GM23338 (cell line): ENCODE measurements at regions not wholly inside any gene's neighbourhood (a gene's known extent, or its start where the extent isn't known, plus 50 kb on each side); places are given as distances from the start of the nearest gene placed in this dataset.

ENCODE experiments used
- ATAC-seq: fragments of 200-7000 bp; cut with Tn5 transposase; 3 replicates; pipeline ENCODE4 v1.9.1; 2020
- DNase-seq: peaks from one replicate; pipeline ENCODE4 v3.0.0-alpha.2; 2015; ENCODE audit warnings: low spot score
- H2AFZ ChIP-seq: fragments of 200-600 bp; sonication (generic); 2 replicates; pipeline ENCODE4 v1.8.0; 2016; ENCODE audit warnings: antibody characterized with exemption, mild to moderate bottlenecking, moderate library complexity
- H3F3A ChIP-seq: fragments of 200-600 bp; sonication (generic); replicated peaks from 2 replicates; pipeline ENCODE4 v1.8.0; 2017; ENCODE audit warnings: antibody characterized with exemption, mixed run types, low read depth
- H3K27ac ChIP-seq: fragments of 200-600 bp; sonication (generic); 2 replicates; pipeline ENCODE4 v1.6.1; 2016; ENCODE audit warnings: low read depth
- H3K27me3 ChIP-seq: fragments of 200-600 bp; sonication (generic); 2 replicates; pipeline ENCODE4 v1.8.0; 2016; ENCODE audit warnings: mild to moderate bottlenecking, mixed run types, moderate library complexity; ENCODE audit not compliant: insufficient read depth
- H3K36me3 ChIP-seq: fragments of 200-600 bp; sonication (generic); 2 replicates; pipeline ENCODE4 v1.8.0; 2016; ENCODE audit warnings: mild to moderate bottlenecking; ENCODE audit not compliant: insufficient read depth
- H3K4me1 ChIP-seq: fragments of 200-600 bp; sonication (generic); 2 replicates; pipeline ENCODE4 v1.8.0; 2016; ENCODE audit warnings: mild to moderate bottlenecking, moderate library complexity; ENCODE audit not compliant: insufficient read depth
- H3K4me2 ChIP-seq: fragments of 200-600 bp; sonication (generic); 2 replicates; pipeline ENCODE4 v1.7.1; 2017; ENCODE audit warnings: mixed run types
- H3K4me3 ChIP-seq: fragments of 200-600 bp; sonication (generic); 2 replicates; pipeline ENCODE4 v1.6.1; 2016; ENCODE audit warnings: mixed run types
- H3K79me2 ChIP-seq: fragments of 200-600 bp; sonication (generic); replicated peaks from 2 replicates; pipeline ENCODE4 v1.8.0; 2017; ENCODE audit warnings: mild to moderate bottlenecking; ENCODE audit not compliant: insufficient read depth
- H3K9me2 ChIP-seq: fragments of 200-600 bp; sonication (generic); 2 replicates; pipeline ENCODE4 v1.8.0; 2017; ENCODE audit not compliant: insufficient read depth
- H4K20me1 ChIP-seq: fragments of 200-600 bp; sonication (generic); replicated peaks from 2 replicates; pipeline ENCODE4 v1.8.0; 2017; ENCODE audit warnings: mild to moderate bottlenecking; ENCODE audit not compliant: insufficient read depth
- H3K27ac Mint-ChIP-seq: 2 replicates; pipeline ENCODE4 v1.8.0; 2020; ENCODE audit warnings: inconsistent platforms, mild to moderate bottlenecking, moderate library complexity, mixed read lengths
- H3K27me3 Mint-ChIP-seq: 3 replicates; pipeline ENCODE4 v1.8.0; 2022; ENCODE audit warnings: low read depth, mild to moderate bottlenecking, moderate library complexity, mixed read lengths, inconsistent platforms; ENCODE audit not compliant: insufficient read depth, poor library complexity
- H3K36me3 Mint-ChIP-seq: 3 replicates; pipeline ENCODE4 v1.8.0; 2021; ENCODE audit warnings: low read depth, mild to moderate bottlenecking, inconsistent platforms, moderate library complexity, mixed read lengths
- H3K4me1 Mint-ChIP-seq: 3 replicates; pipeline ENCODE4 v1.8.0; 2020; ENCODE audit warnings: mild to moderate bottlenecking, inconsistent platforms, mixed read lengths
- H3K4me3 Mint-ChIP-seq: 3 replicates; pipeline ENCODE4 v1.8.0; 2021; ENCODE audit warnings: moderate library complexity, mild to moderate bottlenecking, inconsistent platforms, mixed read lengths
- H3K9me3 Mint-ChIP-seq: 3 replicates; pipeline ENCODE4 v1.8.0; 2020; ENCODE audit warnings: moderate library complexity, mild to moderate bottlenecking, inconsistent platforms, mixed read lengths
- CREB1 ChIP-seq: fragments of 250-450 bp; sonication (Bioruptor Pico); IDR thresholded peaks from 2 replicates; pipeline ENCODE4 v1.5.0; 2020; ENCODE audit warnings: low read depth, mild to moderate bottlenecking, moderate library complexity
- ETS1 ChIP-seq: IDR thresholded peaks from 2 replicates; pipeline ENCODE4 v1.6.1; 2016; ENCODE audit warnings: antibody characterized with exemption
- EZH2 ChIP-seq: fragments of 200-600 bp; sonication (generic); IDR thresholded peaks from one replicate; pipeline ENCODE4 v1.8.0; 2017; ENCODE audit warnings: antibody characterized with exemption, mild to moderate bottlenecking, low read depth; ENCODE audit not compliant: unreplicated experiment
- EZH2phosphoT487 ChIP-seq: fragments of 200-600 bp; sonication (generic); IDR thresholded peaks from one replicate; pipeline ENCODE4 v1.8.1; 2018; ENCODE audit warnings: antibody characterized with exemption; ENCODE audit not compliant: unreplicated experiment
- JUNB ChIP-seq: IDR thresholded peaks from one replicate; pipeline ENCODE4 v1.6.1; 2016; ENCODE audit warnings: antibody characterized with exemption; ENCODE audit not compliant: unreplicated experiment
- NANOG ChIP-seq: IDR thresholded peaks from 2 replicates; pipeline ENCODE4 v1.6.1; 2016; ENCODE audit warnings: antibody characterized with exemption, borderline replicate concordance
- POLR2AphosphoS5 ChIP-seq: IDR thresholded peaks from 2 replicates; pipeline ENCODE4 v1.6.1; 2016; ENCODE audit warnings: antibody characterized with exemption, low read depth
- REST ChIP-seq: IDR thresholded peaks from one replicate; pipeline ENCODE4 v1.6.1; 2018; ENCODE audit warnings: antibody characterized with exemption; ENCODE audit not compliant: unreplicated experiment
- STAT1 ChIP-seq: IDR thresholded peaks from one replicate; pipeline ENCODE4 v1.6.1; 2016; ENCODE audit warnings: antibody characterized with exemption; ENCODE audit not compliant: unreplicated experiment
- ZNF114 ChIP-seq: fragments of 250-450 bp; sonication (Bioruptor Pico); IDR thresholded peaks from 2 replicates; pipeline ENCODE4 v1.5.0; 2020; ENCODE audit warnings: mild to moderate bottlenecking, moderate library complexity
- ZNF331 ChIP-seq: fragments of 250-450 bp; sonication (Bioruptor Pico); IDR thresholded peaks from 2 replicates; pipeline ENCODE4 v1.5.0; 2020; ENCODE audit warnings: low read depth, mild to moderate bottlenecking, moderate library complexity
- ZNF462 ChIP-seq: fragments of 250-450 bp; sonication (Bioruptor Pico); IDR thresholded peaks from 2 replicates; pipeline ENCODE4 v1.5.0; 2020; ENCODE audit warnings: mild to moderate bottlenecking, moderate library complexity
- TF ChIP-seq, protein P1 (sequence below), 2 experiments: fragments of 200-600 bp in 1 of 2; sonication (generic) in 1 of 2; conservative IDR thresholded peaks; 2 replicates each; pipeline versions ENCODE4 v1.5.1 to v1.6.1; 2016 to 2017; ENCODE audit warnings: antibody characterized with exemption in 2 of 2, low read depth in 2 of 2, mild to moderate bottlenecking in 2 of 2, moderate library complexity in 1 of 2

DNA sequence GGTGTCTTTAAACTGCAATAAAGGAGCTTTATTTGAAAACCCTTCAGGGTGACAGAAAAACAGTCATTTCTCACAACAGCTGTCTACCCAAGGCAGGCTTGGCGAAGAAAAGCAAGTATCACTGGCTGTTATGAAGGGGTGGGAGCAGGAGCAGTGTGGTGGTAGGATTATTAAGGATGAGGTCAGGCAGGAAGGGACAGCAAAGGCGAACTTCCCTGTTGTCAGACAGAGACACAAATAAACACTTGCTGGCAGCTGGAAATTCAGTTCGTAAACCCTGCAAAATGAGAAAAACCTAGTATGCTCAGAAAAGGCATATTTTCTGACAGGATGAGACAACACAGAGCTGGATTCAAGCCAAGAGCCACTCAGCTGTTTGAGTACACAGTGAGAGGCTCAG is 416.3 kb upstream of the CDH5 start:
- peaks cover 4% of the 10 kb centered on the region for H3K27me3 Mint-ChIP-seq
- H3K9me3 Mint-ChIP-seq = no peaks in the 10 kb centered on the region
- no peaks in the 10 kb centered on the region for H3K27me3 ChIP-seq
- no peak for ATAC-seq
- no peak overlapping the region for H3K4me3 Mint-ChIP-seq
- H3K27ac ChIP-seq = no peak overlapping the region
- TF ChIP-seq STAT1 = no peak
- TF ChIP-seq JUNB = no peak
- TF ChIP-seq ETS1 = no peak
- no peak for TF ChIP-seq POLR2AphosphoS5
- TF ChIP-seq CREB1 (CRISPR knock-in tag) = no peak
- no peak for TF ChIP-seq ZNF462 (CRISPR knock-in tag)
- TF ChIP-seq ZNF114 (CRISPR knock-in tag) = no peak
- no peak for TF ChIP-seq EZH2
- TF ChIP-seq ZNF331 (CRISPR knock-in tag) = no peak
- TF ChIP-seq, protein P1, sequence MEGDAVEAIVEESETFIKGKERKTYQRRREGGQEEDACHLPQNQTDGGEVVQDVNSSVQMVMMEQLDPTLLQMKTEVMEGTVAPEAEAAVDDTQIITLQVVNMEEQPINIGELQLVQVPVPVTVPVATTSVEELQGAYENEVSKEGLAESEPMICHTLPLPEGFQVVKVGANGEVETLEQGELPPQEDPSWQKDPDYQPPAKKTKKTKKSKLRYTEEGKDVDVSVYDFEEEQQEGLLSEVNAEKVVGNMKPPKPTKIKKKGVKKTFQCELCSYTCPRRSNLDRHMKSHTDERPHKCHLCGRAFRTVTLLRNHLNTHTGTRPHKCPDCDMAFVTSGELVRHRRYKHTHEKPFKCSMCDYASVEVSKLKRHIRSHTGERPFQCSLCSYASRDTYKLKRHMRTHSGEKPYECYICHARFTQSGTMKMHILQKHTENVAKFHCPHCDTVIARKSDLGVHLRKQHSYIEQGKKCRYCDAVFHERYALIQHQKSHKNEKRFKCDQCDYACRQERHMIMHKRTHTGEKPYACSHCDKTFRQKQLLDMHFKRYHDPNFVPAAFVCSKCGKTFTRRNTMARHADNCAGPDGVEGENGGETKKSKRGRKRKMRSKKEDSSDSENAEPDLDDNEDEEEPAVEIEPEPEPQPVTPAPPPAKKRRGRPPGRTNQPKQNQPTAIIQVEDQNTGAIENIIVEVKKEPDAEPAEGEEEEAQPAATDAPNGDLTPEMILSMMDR (conservative IDR thresholded peaks at IDR 0.05; ENCODE audit: low read depth in 2 of 2) = no peak
- no peak for TF ChIP-seq NANOG
- no peak for TF ChIP-seq EZH2phosphoT487
- TF ChIP-seq REST = no peak
- no peak overlapping the region for H2AFZ ChIP-seq
- no peaks in the 10 kb centered on the region for H3K36me3 Mint-ChIP-seq
- peaks cover 13% of the 10 kb centered on the region; the same call in 1 of the 2 replicates for H3K9me2 ChIP-seq
- H3K79me2 ChIP-seq = no peaks in the 10 kb centered on the region
- no peak for DNase-seq
- H3K36me3 ChIP-seq = no peaks in the 10 kb centered on the region
- H3K4me1 ChIP-seq = no peaks in the 10 kb centered on the region
- H3K4me3 ChIP-seq = no peak overlapping the region
- H3K4me2 ChIP-seq = no peak overlapping the region
- no peaks in the 10 kb centered on the region for H3F3A ChIP-seq
- no peak overlapping the region for H3K27ac Mint-ChIP-seq
- H3K4me1 Mint-ChIP-seq = peaks cover 2% of the 10 kb centered on the region; the same call in 1 of the 3 replicates
- H4K20me1 ChIP-seq = no peaks in the 10 kb centered on the region
